ENCODE measurements at regions not wholly inside any gene's neighbourhood (a gene's known extent, or its start where the extent isn't known, plus 50 kb on each side); places are given as distances from the start of the nearest gene placed in this dataset.

DNA sequence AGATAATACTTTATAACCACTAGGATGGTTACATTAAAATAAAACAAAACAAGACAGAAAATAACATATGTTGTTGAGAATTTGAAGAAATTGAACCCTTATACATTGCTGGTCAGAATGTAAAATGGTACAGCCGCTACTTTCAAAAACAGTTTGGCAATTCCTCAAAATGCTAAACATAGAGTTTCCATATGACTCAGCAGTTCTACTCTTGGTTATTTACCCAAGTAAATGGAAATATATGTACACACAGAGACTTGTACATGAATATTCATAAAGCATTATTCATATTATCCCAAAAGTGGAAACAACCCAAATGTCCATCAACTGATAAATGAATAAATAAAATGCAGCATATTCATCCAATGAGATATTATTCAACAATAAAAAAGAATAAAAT lies 92.5 kb upstream of the LRATD1 start:
- H3K9me3 ChIP-seq (ENCODE audit: control insufficient read depth, insufficient read depth, low read length): no peaks in the 10 kb centered on the region
- no peaks in the 10 kb centered on the region for H3K36me3 ChIP-seq (ENCODE audit: insufficient read depth, low read length)
- H3K4me1 ChIP-seq (ENCODE audit: insufficient read depth, low read length): no peaks in the 10 kb centered on the region
- no peak overlapping the region for H3K9ac ChIP-seq (ENCODE audit: low read depth, low read length)

DNA sequence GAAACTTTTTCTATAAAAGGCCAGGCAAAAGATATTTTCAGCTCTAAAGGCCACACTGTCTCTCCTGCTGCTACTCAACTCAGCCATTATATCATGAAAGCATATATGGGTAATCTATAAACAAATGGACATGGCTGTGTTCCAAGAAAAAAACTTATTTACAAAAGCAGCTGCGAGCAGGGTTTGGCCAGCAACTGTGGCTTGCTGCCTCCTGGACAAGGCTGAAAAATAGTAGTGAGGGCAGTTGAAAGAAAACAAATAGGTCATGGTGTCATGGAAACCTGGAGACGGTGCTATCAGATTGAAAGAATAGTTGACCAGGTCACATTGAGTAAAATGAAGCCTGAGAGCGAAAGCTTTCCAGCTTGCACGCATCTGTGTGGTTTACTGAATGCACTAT lies 89.2 kb upstream of the LRATD1 start:
- Histone ChIP-seq H3K9me3 (ENCODE audit: control insufficient read depth, insufficient read depth, low read length) (no peaks in the 10 kb centered on the region), H3K4me1 (ENCODE audit: insufficient read depth, low read length) (no peaks in the 10 kb centered on the region), H3K9ac (ENCODE audit: low read depth, low read length) (no peak overlapping the region), H3K36me3 (ENCODE audit: insufficient read depth, low read length) (no peaks in the 10 kb centered on the region)

DNA sequence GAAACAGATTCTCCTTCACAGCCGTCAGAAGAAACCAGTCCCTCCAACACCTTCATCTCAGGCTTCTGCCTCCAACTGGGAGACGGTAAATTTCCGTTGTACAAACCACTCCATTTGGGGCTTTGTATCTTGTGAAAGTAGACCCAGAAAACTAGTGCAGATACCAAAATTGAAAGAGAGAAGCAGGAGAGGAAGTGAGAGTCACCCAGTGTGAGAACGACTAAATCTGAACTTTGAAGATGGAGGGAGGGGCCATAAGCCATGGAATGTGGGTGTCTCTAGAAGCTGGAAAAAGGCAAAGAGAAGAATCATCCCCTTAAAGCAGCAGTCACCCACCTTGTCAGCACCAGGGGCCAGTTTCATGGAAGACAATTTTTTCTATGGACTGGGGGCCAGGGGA lies 88.3 kb upstream of the LRATD1 start:
- Histone ChIP-seq H3K9ac (ENCODE audit: low read depth, low read length) (no peak overlapping the region), H3K4me1 (ENCODE audit: insufficient read depth, low read length) (no peaks in the 10 kb centered on the region), H3K36me3 (ENCODE audit: insufficient read depth, low read length) (no peaks in the 10 kb centered on the region), H3K9me3 (ENCODE audit: control insufficient read depth, insufficient read depth, low read length) (no peaks in the 10 kb centered on the region)

GRCh38 chr2:14547830-14548229 lies 84.7 kb upstream of the LRATD1 start:
- Histone ChIP-seq H3K9ac (ENCODE audit: low read depth, low read length) (no peak overlapping the region), H3K9me3 (ENCODE audit: control insufficient read depth, insufficient read depth, low read length) (no peaks in the 10 kb centered on the region), H3K36me3 (ENCODE audit: insufficient read depth, low read length) (no peaks in the 10 kb centered on the region), H3K4me1 (ENCODE audit: insufficient read depth, low read length) (no peaks in the 10 kb centered on the region)

GRCh38 chr2:14550658-14551057 lies 81.9 kb upstream of the LRATD1 start:
- Histone ChIP-seq H3K4me1 (ENCODE audit: insufficient read depth, low read length) (no peaks in the 10 kb centered on the region), H3K9ac (ENCODE audit: low read depth, low read length) (no peak overlapping the region), H3K9me3 (ENCODE audit: control insufficient read depth, insufficient read depth, low read length) (no peaks in the 10 kb centered on the region), H3K36me3 (ENCODE audit: insufficient read depth, low read length) (no peaks in the 10 kb centered on the region)

DNA sequence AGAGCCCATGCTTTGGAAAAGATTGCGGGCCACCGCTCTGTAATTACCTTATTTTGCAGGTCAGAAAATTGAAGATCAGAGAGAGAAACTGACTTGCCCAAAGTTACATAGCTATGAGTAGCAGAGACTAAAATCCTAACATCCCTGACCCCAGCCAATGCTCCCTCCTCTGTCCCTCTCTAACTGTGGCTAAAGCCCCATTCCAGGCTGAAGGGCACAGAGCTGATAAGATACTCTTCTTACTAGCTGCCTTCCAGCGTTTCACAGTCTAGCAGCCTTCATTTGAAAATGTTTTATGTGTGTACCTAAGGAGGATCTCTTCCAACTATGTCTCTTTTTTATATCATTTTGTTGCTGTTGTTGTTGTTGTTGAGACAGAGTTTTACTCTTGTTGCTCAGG lies 81.4 kb upstream of the LRATD1 start:
- H3K4me1 ChIP-seq (ENCODE audit: insufficient read depth, low read length): no peaks in the 10 kb centered on the region
- no peak overlapping the region for H3K9ac ChIP-seq (ENCODE audit: low read depth, low read length)
- H3K9me3 ChIP-seq (ENCODE audit: control insufficient read depth, insufficient read depth, low read length): no peaks in the 10 kb centered on the region
- no peaks in the 10 kb centered on the region for H3K36me3 ChIP-seq (ENCODE audit: insufficient read depth, low read length)

DNA sequence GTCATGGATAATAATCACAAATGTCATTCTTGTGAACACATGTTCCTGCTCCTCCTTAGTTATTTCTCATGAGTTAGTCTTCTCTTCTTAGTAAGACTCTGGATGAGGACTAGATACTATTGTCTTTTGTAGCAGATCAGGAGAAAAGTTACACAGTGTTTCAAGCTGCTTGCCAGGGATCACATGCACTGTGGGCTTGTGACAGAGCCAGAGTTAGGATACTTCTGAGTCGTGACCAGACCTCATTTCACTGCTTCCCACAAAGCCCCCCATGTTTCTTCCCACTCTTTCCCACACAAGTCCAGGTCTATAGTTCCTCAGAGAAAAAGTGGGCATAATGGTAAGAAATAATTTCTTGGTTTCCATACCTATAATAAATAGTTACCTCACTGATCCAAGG lies 80.2 kb upstream of the LRATD1 start:
- H3K9me3 ChIP-seq (ENCODE audit: control insufficient read depth, insufficient read depth, low read length): no peaks in the 10 kb centered on the region
- no peaks in the 10 kb centered on the region for H3K4me1 ChIP-seq (ENCODE audit: insufficient read depth, low read length)
- H3K36me3 ChIP-seq (ENCODE audit: insufficient read depth, low read length): no peaks in the 10 kb centered on the region
- no peak overlapping the region for H3K9ac ChIP-seq (ENCODE audit: low read depth, low read length)

DNA sequence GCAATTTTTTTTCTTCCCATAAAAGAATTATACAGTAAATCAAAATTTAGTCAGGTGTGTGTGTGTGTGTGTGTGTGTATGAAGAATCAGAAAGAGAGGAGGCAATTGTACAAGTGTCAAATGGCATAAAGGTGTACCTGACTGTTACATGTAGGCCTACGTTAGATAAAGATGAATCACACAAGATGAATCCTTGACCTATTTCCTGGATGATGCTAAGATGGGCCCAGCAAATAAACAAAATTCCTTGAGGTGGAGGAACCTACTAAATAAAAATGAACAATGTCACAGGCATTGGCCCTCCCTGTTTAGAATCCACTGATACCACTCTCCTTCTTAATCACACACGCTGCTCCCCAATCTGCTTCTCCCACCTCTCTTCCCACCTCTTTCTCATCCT lies 79.7 kb upstream of the LRATD1 start:
- Histone ChIP-seq H3K4me1 (ENCODE audit: insufficient read depth, low read length) (no peaks in the 10 kb centered on the region), H3K9ac (ENCODE audit: low read depth, low read length) (no peak overlapping the region), H3K36me3 (ENCODE audit: insufficient read depth, low read length) (no peaks in the 10 kb centered on the region), H3K9me3 (ENCODE audit: control insufficient read depth, insufficient read depth, low read length) (no peaks in the 10 kb centered on the region)

DNA sequence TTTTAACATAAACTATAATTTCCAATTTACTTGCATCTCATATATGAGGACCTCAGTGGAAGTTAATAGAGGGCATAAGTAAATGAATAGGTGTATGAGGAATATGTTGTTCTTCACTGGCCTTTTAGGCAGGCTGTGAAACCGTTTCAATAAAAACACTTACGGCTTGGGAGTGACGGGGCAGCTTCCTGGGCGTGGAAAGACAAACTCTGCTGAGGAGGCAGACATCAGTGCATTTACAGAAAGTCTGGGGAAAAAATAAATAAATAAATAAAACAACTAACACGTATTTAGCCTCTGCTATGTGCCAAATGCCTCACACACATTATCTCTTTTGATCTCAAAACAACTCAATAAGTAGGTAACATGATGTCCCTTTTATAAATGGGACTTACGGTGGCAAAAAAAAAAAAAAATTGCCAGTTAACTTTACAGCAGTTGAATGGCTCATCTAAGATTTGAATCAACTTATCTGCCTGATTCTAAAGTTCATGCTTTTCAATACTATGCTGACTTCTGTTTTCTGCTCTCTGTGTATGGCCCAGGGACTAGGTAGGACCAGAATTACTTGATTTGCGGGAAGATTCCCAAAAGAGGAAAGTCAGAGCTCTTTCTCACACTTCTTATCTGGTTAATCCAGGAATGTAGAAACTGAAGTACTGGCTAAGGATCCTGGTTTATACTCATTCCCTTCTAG lies 77.5 kb upstream of the LRATD1 start:
- H3K36me3 ChIP-seq (ENCODE audit: insufficient read depth, low read length): no peaks in the 10 kb centered on the region
- H3K9me3 ChIP-seq (ENCODE audit: control insufficient read depth, insufficient read depth, low read length): no peaks in the 10 kb centered on the region
- H3K4me1 ChIP-seq (ENCODE audit: insufficient read depth, low read length): no peaks in the 10 kb centered on the region
- H3K9ac ChIP-seq (ENCODE audit: low read depth, low read length): no peak overlapping the region

DNA sequence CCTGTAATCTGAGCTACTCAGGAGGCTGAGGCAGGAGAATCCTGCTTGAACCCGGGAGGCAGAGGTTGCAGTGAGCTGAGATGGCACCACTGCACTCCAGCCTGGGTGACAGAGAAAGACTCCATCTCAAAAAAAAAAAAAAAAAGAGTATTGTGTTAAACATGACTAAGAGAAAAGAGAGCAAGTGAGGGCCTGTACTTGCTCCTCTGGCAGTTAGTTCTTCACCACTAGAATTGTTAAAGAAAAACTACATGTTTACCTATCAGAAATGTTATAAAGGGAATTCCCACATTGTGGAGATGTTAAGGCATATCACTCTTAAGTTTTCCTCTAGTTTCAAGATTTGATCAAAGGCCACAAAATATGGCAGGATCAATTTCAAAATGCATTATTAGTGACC lies 75.4 kb upstream of the LRATD1 start:
- Histone ChIP-seq H3K9me3 (ENCODE audit: control insufficient read depth, insufficient read depth, low read length) (no peaks in the 10 kb centered on the region), H3K9ac (ENCODE audit: low read depth, low read length) (no peak overlapping the region), H3K4me1 (ENCODE audit: insufficient read depth, low read length) (no peaks in the 10 kb centered on the region), H3K36me3 (ENCODE audit: insufficient read depth, low read length) (no peaks in the 10 kb centered on the region)

GRCh38 chr2:14557916-14558315 lies 74.6 kb upstream of the LRATD1 start:
- H3K4me1 ChIP-seq (ENCODE audit: insufficient read depth, low read length): no peaks in the 10 kb centered on the region
- no peaks in the 10 kb centered on the region for H3K9me3 ChIP-seq (ENCODE audit: control insufficient read depth, insufficient read depth, low read length)
- no peak overlapping the region for H3K9ac ChIP-seq (ENCODE audit: low read depth, low read length)
- H3K36me3 ChIP-seq (ENCODE audit: insufficient read depth, low read length): no peaks in the 10 kb centered on the region

GRCh38 chr2:14558335-14558919 lies 74.1 kb upstream of the LRATD1 start:
- H3K4me1 ChIP-seq (ENCODE audit: insufficient read depth, low read length): no peaks in the 10 kb centered on the region
- no peak overlapping the region for H3K9ac ChIP-seq (ENCODE audit: low read depth, low read length)
- no peaks in the 10 kb centered on the region for H3K9me3 ChIP-seq (ENCODE audit: control insufficient read depth, insufficient read depth, low read length)
- H3K36me3 ChIP-seq (ENCODE audit: insufficient read depth, low read length): no peaks in the 10 kb centered on the region

DNA sequence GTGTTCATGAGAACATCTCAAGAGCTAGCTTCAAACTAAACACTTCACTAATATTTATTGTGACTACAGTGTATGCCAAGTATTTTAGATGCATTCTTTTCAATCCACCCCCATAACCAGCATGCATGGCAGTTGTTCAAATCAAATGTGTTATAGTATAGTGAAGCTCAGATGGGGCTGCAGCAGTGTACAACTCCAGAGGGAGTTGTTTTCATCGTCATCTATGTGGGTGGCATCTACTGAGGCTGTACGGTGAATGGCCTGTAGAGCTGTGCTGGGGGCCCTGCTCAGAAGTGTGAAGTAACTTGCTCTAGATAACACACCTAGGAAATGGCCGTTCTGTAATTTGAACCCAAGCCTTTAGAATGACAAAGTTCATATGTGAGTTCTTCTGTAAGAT lies 71.8 kb upstream of the LRATD1 start:
- Histone ChIP-seq H3K36me3 (ENCODE audit: insufficient read depth, low read length) (no peaks in the 10 kb centered on the region), H3K9ac (ENCODE audit: low read depth, low read length) (no peak overlapping the region), H3K9me3 (ENCODE audit: control insufficient read depth, insufficient read depth, low read length) (no peaks in the 10 kb centered on the region), H3K4me1 (ENCODE audit: insufficient read depth, low read length) (no peaks in the 10 kb centered on the region)

GRCh38 chr2:14563324-14563723 lies 69.2 kb upstream of the LRATD1 start:
- Histone ChIP-seq H3K36me3 (ENCODE audit: insufficient read depth, low read length) (no peaks in the 10 kb centered on the region), H3K9ac (ENCODE audit: low read depth, low read length) (no peak overlapping the region), H3K4me1 (ENCODE audit: insufficient read depth, low read length) (no peaks in the 10 kb centered on the region), H3K9me3 (ENCODE audit: control insufficient read depth, insufficient read depth, low read length) (no peaks in the 10 kb centered on the region)

DNA sequence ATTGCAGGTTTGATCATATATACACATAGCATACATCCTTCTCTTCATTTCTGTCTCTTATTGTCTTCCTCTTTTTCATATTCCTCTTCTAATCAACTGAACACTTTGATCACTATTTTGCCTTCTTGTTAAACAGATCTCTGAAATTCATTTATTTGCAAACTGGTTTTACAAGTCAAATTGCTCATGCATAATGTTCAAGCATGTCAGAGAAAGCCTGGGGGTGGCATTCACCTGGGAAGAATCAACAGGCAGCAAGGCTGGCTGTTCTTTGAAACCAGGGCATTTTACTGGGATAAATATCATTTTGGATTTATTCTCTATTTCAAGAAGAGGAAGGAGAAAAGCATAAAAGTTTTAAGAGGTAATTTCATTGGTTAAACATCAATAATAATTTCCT lies 66.9 kb upstream of the LRATD1 start:
- Histone ChIP-seq H3K36me3 (ENCODE audit: insufficient read depth, low read length) (no peaks in the 10 kb centered on the region), H3K4me1 (ENCODE audit: insufficient read depth, low read length) (no peaks in the 10 kb centered on the region), H3K9ac (ENCODE audit: low read depth, low read length) (no peak overlapping the region), H3K9me3 (ENCODE audit: control insufficient read depth, insufficient read depth, low read length) (no peaks in the 10 kb centered on the region)
